GM19035 (cell line): ENCODE measurements at regions not wholly inside any gene's neighbourhood (a gene's known extent, or its start where the extent isn't known, plus 50 kb on each side); places are given as distances from the start of the nearest gene placed in this dataset.

Source experiments
- ATAC-seq: cut with Tn5 transposase; IDR thresholded peaks from one replicate; pipeline ENCODE4 v1.9.1; 2021; ENCODE audit not compliant: unreplicated experiment

GRCh38 chr5:167710444-167711073 lies 580.9 kb upstream of the WWC1 start:
- no peak for ATAC-seq

- ATAC-seq = no peak
These were observed 578.4 kb upstream of the WWC1 start for GRCh38 chr5:167712986-167713585.

GRCh38 chr5:167713896-167714295 lies 577.5 kb upstream of the WWC1 start:
- ATAC-seq = no peak

- no peak for ATAC-seq
These were observed 575.2 kb upstream of the WWC1 start for GRCh38 chr5:167716126-167716775.

GRCh38 chr5:167720259-167720658 lies 571.2 kb upstream of the WWC1 start:
- no peak for ATAC-seq

DNA sequence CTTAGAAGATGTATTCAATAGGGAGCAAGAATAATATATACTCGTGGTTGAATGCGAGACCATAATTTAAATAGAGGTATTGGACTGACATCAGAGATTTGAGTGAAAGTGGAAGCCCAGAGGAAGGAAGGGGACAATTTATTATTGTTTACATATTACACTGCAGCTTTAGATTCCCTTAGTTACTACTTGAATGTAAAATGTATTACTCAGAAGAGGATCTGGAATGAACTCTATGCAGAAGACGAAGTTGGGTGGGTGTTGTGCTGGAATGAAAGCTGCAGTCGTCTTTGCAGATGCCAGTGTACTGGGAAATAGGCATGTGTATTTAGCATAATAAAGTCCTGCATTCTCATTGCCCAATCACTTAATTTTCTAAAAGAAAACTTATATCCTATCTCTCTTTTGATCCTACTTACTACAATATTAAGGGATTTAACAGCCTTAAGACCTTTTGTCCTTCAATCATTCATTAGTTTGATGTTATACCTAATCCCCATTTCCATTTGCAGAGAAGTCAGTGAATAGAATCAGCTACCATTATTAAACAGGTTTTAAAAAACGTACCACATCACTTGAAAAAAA lies 570.7 kb upstream of the WWC1 start:
- ATAC-seq = no peak

- no peak for ATAC-seq
These were observed 569.5 kb upstream of the WWC1 start for GRCh38 chr5:167721926-167722440.

GRCh38 chr5:167723254-167723871 lies 568.1 kb upstream of the WWC1 start:
- ATAC-seq = peak; percentile 97

GRCh38 chr5:167725264-167725663 lies 566.2 kb upstream of the WWC1 start:
- no peak for ATAC-seq

GRCh38 chr5:167725741-167726140 lies 565.7 kb upstream of the WWC1 start:
- ATAC-seq = no peak

- no peak for ATAC-seq
These were observed 564.8 kb upstream of the WWC1 start for GRCh38 chr5:167726642-167727041.

- ATAC-seq = no peak
These were observed 561.3 kb upstream of the WWC1 start for GRCh38 chr5:167730121-167730520.

DNA sequence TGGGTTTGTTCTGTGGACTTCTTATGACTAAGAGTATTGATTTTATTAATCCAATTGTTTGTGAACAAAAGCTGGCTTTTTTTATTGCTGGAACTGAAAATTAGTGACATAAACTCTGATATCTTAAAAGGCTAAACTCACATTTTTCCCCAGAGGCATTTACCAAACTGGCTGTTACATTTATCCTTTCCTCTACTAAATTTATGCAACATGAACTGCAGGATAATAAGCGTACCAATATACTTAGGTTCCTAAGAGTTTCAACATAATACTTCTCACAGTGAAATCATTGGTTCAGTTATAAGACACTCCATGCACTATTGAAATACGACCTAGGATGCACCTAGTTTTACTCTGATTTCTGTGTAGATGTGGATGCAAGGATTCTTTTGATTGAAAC lies 560.8 kb upstream of the WWC1 start:
- no peak for ATAC-seq

- no peak for ATAC-seq
These were observed 559.5 kb upstream of the WWC1 start for GRCh38 chr5:167731951-167732350.

- ATAC-seq = no peak
These were observed 558.9 kb upstream of the WWC1 start for GRCh38 chr5:167732499-167732898.

DNA sequence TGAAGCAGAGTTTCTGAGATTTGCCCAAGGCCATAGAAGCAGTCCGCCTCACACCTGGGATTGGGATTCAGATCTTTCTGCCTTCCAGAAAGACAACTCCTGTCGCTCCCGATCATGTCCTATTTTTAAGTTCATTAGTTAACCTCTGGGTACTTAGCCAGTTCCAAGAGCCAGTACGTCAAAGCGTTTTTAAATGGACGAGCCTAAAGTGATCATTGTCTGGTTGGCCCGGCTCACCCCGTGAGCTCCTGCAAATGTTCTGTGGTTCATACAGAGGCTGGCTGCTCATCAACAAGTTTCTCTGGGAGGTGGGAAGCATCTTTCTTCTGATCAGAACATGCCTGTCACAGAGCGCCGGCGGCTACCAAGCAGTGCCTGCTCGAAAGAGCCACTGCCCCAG lies 554.5 kb upstream of the WWC1 start:
- no peak for ATAC-seq

DNA sequence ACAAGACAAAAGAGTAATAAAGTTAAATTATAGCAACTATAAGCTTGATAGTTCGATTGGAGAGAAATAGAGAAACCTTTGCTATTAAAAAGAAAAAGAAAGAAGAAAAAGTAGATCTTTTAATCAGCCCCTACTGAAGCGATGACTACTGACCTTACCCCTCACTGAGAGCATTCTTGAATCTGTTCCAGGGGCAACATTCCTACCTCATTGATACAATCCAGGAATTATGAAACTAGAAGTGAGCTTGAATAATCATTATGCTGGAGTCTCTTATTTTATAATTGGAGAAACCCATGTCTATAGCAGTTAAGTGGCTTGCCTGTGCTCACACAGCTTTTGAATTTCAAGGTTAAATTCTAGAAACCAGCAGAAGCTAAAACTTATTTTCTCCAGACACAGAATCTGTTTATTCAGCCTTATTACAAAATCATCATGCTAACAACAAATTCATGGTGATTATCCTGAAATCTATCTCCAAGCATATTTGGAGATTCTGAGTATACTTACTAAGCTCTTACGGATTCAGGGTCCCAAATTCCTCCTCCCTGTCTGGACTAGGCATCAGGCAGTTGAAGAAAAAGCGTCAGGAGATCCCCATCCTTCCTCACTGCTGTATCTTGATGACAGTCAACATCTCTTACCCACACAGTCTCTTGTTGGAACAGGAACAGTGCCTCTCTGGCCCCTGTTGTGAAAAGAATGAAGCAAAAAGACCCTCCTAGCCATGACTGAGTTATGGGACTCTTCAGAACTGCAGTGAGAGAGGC lies 547.6 kb upstream of the WWC1 start:
- ATAC-seq = no peak

- ATAC-seq = no peak
These were observed 545.6 kb upstream of the WWC1 start for GRCh38 chr5:167745868-167746267.

- no peak for ATAC-seq
These were observed 540.9 kb upstream of the WWC1 start for GRCh38 chr5:167750586-167750985.

DNA sequence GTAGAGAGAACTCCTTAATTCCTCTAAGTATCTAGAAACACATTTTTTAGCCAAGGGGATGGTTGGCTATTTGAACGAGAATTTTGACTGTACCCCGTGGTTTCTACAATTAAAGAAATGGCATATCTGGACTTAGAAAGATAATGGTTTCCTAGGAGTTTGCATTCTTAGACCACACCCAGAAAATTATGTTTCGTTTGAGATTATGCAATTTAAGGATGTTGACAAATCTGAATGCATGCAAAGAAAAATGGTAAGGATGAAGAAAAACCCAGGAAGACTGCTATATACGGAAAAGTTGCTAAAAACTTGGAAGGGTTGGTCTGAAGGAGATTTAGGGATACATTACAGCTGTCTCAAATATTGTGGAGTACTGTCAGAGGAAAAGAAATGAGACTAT lies 538.5 kb upstream of the WWC1 start:
- ATAC-seq = no peak
